NCI-H2196 (cell line): ENCODE measurements at regions not wholly inside any gene's neighbourhood (a gene's known extent, or its start where the extent isn't known, plus 50 kb on each side); places are given as distances from the start of the nearest gene placed in this dataset.
A peak's percentile ranks its signal among the peaks of the same experiment; 100 is the strongest.

ENCODE experiments used
- DNase-seq: peaks from one replicate; lab custom pipeline; 2025; ENCODE audit not compliant: unreplicated experiment; lab: John Stamatoyannopoulos, UW

- no peak for DNase-seq
These were observed 370.6 kb upstream of the RPS6KA3 start for GRCh38 chrX:20637351-20637750.

- DNase-seq, result no peak
These were observed 366.7 kb upstream of the RPS6KA3 start for GRCh38 chrX:20633451-20633850.

GRCh38 chrX:20623448-20623847 lies 356.7 kb upstream of the RPS6KA3 start:
- DNase-seq, result no peak

DNA sequence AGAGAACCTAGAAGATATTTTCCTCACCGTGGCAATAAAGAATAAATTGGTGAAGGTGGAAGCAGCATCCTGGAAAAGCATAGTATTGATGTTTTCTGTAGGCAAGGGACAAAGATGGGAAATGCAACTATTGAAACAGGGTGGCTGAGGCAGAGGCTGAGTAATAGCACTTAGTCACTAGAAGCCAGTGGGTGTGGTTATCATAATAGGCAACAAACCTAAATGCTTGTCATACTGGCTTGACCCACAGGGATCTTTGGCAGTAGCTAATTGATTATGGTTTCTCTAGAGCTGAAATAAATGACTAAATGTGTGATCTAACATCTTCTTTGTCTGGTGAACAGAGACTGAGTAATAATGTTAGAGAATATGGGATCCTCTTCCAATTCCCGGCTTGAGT lies 353.6 kb upstream of the RPS6KA3 start:
- no peak for DNase-seq

DNA sequence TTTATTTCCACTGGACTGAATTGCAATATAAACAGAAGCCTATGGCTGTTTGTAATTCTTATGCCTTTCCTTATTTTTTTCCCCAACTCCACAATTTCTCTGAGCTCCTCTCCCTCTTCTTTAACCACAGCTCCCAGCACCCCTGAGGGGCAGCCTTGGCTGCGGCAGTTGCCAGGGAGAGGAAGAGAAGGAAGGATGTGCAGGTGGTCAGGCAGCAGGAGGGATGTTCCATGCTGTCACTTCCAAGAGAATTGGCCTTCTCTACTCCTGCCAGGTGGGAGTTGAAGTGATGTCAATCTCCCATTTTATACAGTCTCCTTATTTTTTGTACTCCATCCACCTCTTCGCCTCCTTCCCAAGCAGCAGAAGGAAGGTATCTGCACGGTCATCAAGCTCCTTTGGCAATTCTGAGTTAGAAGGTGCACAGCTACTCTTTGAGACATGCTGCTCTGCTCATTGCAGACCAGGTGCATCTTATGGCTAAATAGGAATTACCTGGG lies 343.3 kb upstream of the RPS6KA3 start:
- no peak for DNase-seq

DNA sequence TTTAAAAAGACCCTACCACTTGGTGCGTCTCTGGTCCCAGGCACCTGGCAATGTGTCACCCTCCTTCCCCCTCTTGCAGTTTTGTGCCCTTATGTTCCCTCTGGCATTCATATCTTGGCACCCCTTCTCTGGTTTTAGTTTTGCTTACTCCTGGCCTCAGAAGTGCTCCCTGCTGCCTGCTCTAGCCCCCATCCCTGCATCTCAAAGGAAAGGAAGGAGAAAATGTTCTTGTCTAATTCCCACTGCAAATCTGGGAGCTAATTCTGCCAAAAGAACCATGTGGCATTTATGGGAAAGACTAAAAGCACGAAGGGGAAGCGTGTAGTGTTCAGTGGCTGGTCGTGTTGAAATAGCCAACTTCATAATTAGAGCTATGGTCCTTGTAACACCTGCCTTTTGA lies 340.1 kb upstream of the RPS6KA3 start:
- no peak for DNase-seq

DNA sequence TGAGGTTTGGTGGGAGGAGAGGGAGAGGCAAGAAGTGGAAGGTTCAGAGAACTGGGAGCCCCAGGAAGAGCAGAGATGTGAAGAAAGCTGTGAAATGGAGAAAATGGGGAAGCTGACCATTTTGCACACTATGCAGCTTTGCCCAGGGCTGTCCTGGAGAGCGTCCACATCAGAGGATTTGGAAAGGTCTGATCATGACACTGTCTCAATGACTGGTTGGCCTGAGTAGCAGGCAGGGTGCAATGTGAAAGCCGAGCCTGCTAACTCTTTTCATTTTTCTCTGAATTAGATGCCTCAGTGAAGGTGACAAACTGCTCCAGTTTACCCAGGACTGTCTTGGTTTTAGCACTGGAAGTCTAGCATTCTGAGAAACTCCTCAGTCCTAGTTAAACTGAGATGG lies 330.1 kb upstream of the RPS6KA3 start:
- DNase-seq, result no peak

DNA sequence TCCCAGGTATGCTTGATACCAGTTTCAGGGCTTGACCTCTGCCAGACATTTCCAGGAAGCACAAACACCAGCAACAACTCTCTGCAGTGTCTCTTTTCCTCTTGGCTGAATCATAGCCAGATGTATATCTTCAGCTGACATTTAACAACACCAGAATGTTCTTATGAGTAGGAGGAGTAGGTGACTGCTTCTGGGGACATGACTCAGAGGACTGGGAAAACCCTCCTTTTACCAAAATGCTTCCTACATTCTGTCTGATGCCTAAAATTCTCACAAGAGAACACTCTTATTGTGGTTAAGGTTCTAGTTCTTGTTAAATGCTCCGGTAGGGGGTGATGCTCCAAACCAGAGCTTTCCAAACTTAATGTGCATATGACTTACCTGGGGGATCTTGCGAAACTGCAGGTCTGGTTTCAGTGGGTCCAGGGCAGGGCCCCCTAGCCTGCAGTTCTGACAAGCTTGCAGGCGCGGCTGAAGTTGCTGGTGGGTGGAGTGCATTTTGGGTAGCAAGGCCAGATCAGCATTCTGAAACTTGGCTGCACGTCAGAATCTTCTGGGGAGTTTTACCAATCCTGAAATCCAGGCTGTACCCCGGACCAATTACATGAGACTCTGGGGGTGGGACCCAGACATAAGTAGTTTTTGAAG lies 329.3 kb upstream of the RPS6KA3 start:
- DNase-seq, result no peak

GRCh38 chrX:20594985-20595384 lies 328.3 kb upstream of the RPS6KA3 start:
- no peak for DNase-seq

DNA sequence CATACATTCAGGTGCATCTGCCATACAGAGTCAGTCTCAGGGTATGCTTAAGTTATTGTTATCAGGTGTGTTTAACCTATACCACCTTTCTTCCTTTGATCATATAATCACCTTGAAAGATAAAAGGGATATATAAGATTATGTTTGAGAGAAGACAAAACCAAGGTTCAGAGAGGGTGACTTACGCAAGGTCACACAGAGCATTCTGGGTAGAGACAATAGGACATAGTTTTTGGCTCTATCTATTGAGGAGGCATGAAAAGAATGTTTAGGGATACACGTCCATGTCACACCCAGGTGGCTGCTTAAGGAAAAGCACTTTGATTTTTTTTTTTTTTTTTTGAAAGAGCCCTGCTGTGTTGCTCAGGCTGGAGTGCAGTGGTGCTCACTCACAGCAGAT lies 327.1 kb upstream of the RPS6KA3 start:
- no peak for DNase-seq

- no peak for DNase-seq
These were observed 326.7 kb upstream of the RPS6KA3 start for GRCh38 chrX:20593402-20593801.

GRCh38 chrX:20591246-20591645 lies 324.5 kb upstream of the RPS6KA3 start:
- no peak for DNase-seq

GRCh38 chrX:20585782-20586181 lies 319.1 kb upstream of the RPS6KA3 start:
- DNase-seq, result no peak

GRCh38 chrX:20571611-20572010 lies 304.9 kb upstream of the RPS6KA3 start:
- DNase-seq, result no peak

GRCh38 chrX:20567108-20567507 lies 300.4 kb upstream of the RPS6KA3 start:
- DNase-seq, result no peak

GRCh38 chrX:20547611-20548051 lies 280.9 kb upstream of the RPS6KA3 start:
- DNase-seq, result no peak

- no peak for DNase-seq
These were observed 278.8 kb upstream of the RPS6KA3 start for GRCh38 chrX:20545538-20545937.

GRCh38 chrX:20542072-20542471 lies 275.4 kb upstream of the RPS6KA3 start:
- no peak for DNase-seq

- DNase-seq, result no peak
These were observed 272.3 kb upstream of the RPS6KA3 start for GRCh38 chrX:20538974-20539373.

- DNase-seq, result no peak
These were observed 265.0 kb upstream of the RPS6KA3 start for GRCh38 chrX:20531667-20532066.

DNA sequence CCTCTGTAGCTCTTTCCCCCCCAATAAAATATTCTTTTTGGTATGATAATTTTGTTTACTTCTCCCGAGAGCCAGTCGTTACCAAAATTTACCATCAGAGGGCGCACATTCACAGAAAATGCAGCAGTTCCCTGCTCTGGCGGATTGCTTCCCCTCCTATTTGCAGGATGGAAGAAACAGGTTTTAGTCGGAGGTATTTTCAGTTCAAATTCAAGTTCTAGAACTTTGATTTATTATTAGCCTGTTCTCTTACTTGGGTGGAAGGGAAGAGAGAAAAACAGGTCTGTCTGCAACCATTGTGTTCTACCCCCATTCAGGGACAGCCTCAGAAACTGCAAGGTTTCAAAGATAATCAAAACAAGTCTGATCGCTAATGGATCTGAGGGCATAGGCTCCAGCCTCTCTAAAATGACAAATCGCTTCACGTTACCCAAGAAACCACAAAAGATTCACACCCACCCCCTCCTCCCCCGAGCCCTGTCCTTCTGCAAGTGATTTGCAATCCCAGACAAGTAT lies 263.8 kb upstream of the RPS6KA3 start:
- DNase-seq, result peak; percentile 58

DNA sequence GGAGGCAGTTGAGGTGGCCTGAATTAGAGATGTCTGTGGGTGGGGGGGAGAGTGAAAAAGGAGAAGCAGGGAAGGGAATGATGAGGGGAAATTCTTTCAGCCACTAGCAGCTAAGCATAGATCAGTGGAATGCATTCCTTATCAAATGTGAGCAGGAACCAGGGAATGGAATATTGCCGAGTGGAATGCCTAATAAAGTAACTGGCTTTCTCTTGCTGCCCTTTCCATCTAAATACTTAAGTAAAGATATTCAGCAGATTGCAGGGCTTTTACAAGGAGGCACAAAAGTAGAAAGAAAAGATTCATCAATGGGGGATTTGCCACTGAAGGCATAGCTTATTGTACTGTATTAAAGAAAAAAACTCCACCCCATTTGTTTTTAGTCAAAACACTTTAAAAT lies 263.0 kb upstream of the RPS6KA3 start:
- no peak for DNase-seq

DNA sequence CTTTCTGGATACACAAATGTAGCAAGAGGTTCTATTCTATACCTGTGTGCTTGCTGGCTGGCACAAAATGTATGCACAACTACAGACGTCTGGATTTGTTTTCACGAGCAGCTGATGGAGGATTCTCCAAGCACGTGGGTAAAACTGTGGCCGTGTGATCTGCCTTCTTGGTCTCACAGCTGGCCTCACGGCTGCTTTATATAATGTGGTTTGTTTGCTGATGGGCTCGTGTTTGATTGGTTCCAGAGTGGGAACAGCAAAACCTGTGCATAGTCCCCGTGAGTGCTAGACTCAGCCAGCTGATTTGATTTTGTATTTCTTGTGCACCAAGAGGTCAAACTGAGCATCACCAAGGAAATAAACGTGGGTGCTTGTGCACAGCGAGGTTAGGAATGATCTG lies 262.6 kb upstream of the RPS6KA3 start:
- DNase-seq, result no peak
